Colonic mucosa (tissue), 4 donors: ENCODE measurements at regions not wholly inside any gene's neighbourhood (a gene's known extent, or its start where the extent isn't known, plus 50 kb on each side); places are given as distances from the start of the nearest gene placed in this dataset.

Source experiments
- DNase-seq: peaks from one replicate; pipeline ENCODE4 v3.0.0-alpha.2; 2020
- H3K27ac ChIP-seq: fragments of 200-600 bp; one replicate; pipeline ENCODE4 v1.8.0; 2021
- H3K27me3 ChIP-seq: fragments of 200-600 bp; one replicate; pipeline ENCODE4 v1.8.0; 2021
- H3K36me3 ChIP-seq: fragments of 200-600 bp; one replicate; pipeline ENCODE4 v1.8.0; 2021
- H3K4me1 ChIP-seq: fragments of 200-600 bp; one replicate; pipeline ENCODE4 v1.8.0; 2021; ENCODE audit warnings: mild to moderate bottlenecking
- H3K4me3 ChIP-seq: fragments of 200-600 bp; one replicate; pipeline ENCODE4 v1.8.0; 2021
- H3K9ac ChIP-seq, 2 donors: one replicate each; pipeline ENCODE4 v1.7.0; 2013; ENCODE audit warnings: control low read depth in 2 of 2, low read depth in 2 of 2, low read length in 2 of 2
- H3K9me3 ChIP-seq: fragments of 200-600 bp; one replicate; pipeline ENCODE4 v1.8.0; 2021
- intact Hi-C: fragments of 100-400 bp; cut with DNase I; formaldehyde crosslinking; loops from one replicate; pipeline ENCODE4 v1.14.1; 2022
- TF ChIP-seq, protein P1 (sequence below): fragments of 200-600 bp; IDR thresholded peaks from one replicate; pipeline ENCODE4 v1.8.0; 2022; ENCODE audit warnings: antibody characterized with exemption, mild to moderate bottlenecking
- donor health status: healthy.
- donor health status: DM: no; HTN: no; CAD: no.
- donor health status: DM: no; HTN: no; CAD: no.

DNA sequence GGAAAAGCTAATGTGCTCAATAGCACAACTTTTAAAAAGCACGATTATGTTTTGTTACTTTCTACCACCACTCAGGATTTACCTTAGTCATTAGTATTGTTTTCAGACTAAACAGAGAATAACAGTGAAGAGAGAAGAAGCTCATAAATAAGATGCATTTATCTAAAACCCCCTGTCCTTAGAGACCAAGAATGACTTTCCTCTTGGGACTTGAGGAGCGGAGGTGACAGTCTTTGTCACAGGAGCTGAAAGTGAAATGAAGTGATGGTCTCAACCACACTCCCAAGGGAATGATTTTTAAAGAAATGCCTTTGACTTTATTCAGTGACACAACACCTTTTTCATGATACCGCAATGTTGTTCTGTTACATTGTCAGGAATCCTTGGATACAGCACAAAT is 190.6 kb upstream of the NBEA start:
- DNase-seq = no peak
- TF ChIP-seq, protein P1, sequence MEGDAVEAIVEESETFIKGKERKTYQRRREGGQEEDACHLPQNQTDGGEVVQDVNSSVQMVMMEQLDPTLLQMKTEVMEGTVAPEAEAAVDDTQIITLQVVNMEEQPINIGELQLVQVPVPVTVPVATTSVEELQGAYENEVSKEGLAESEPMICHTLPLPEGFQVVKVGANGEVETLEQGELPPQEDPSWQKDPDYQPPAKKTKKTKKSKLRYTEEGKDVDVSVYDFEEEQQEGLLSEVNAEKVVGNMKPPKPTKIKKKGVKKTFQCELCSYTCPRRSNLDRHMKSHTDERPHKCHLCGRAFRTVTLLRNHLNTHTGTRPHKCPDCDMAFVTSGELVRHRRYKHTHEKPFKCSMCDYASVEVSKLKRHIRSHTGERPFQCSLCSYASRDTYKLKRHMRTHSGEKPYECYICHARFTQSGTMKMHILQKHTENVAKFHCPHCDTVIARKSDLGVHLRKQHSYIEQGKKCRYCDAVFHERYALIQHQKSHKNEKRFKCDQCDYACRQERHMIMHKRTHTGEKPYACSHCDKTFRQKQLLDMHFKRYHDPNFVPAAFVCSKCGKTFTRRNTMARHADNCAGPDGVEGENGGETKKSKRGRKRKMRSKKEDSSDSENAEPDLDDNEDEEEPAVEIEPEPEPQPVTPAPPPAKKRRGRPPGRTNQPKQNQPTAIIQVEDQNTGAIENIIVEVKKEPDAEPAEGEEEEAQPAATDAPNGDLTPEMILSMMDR = no peak

DNA sequence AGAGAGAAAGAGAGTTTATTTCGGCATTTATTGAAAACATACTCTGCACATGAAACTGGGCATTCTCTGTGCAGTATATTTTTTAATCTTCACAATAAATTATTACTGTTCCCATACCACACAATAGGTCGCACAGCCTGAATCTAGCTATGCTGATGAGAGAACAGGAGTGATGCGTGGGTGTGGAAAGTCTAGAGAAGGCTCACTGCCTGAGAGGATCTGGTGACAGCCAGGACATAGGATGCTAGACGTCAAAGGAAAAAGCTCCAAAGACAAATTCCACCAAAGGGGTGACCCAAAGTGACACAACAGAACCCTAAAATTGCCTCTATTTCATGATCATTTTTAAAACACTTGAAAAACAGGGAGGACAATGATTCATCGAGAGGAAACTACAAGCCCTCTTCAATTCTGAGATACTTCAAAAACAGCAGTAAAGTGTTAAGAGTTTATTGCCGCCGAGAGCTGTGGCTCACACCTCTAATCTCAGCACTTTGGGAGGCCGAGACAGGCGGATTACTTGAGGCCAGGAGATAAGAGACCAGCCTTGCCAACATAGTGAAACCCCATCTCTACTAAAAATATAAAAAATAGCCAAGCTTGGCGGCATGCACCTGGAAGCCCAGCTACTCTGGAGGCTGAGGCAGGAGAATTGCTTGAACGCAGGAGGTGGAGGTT is 189.6 kb upstream of the NBEA start:
- H3K36me3 ChIP-seq = no peaks in the 10 kb centered on the region
- no peak overlapping the region for H3K9ac ChIP-seq
- H3K27me3 ChIP-seq = no peaks in the 10 kb centered on the region
- H3K4me1 ChIP-seq = no peaks in the 10 kb centered on the region
- intact Hi-C loops = no loop called here
- H3K9me3 ChIP-seq = no peaks in the 10 kb centered on the region
- no peak for DNase-seq
- TF ChIP-seq, protein P1 = no peak
- no peak overlapping the region for H3K27ac ChIP-seq
- H3K4me3 ChIP-seq = no peak overlapping the region

More for the DNA sequence above, 190.6 kb upstream of the NBEA start:
- no peak overlapping the region for H3K9ac ChIP-seq
- H3K9me3 ChIP-seq = no peaks in the 10 kb centered on the region
- H3K27ac ChIP-seq = no peak overlapping the region
- H3K4me3 ChIP-seq = no peak overlapping the region
- H3K4me1 ChIP-seq = no peaks in the 10 kb centered on the region
- no peaks in the 10 kb centered on the region for H3K27me3 ChIP-seq
- H3K36me3 ChIP-seq = no peaks in the 10 kb centered on the region
- intact Hi-C loops = no loop called here

DNA sequence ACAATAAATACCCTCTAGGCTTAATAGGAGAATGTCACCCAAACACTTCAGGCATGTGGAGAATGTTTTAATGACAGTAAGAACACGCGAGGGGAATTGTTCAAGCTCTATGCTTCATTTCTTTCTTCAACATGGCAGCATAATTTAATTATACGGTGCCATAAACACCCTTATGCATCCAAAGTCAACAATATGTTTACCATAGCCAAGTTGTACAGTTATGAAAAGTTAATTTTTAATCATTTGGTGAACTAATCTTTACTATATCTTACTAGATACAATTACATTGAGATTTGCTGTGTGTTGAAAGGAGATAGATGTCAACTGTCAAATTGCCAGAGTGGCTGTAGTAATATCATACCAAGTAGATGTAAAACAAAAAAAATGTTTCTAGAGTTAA is 185.9 kb upstream of the NBEA start:
- TF ChIP-seq, protein P1 = no peak

DNA sequence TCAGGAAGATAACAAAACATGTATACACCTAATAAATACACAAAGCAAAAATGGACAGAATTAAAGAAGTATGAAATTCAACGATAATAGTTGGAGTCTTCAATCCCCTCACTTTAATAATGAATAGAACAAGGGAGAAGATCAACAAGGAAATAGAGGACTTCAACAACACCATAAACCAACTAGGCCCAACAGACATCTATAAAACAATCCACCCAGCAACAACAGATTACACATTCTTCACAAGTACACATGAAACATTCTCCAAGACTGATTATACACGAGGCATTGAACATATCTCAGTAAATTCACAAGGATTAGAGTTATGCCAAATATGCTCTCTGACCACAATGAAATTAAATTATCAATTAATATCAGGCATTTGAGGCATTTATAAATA is 185.5 kb upstream of the NBEA start:
- TF ChIP-seq, protein P1 = no peak
- Histone ChIP-seq H3K27me3 (no peaks in the 10 kb centered on the region), H3K9ac (no peak overlapping the region), H3K4me3 (no peak overlapping the region), H3K9me3 (no peaks in the 10 kb centered on the region), H3K4me1 (no peaks in the 10 kb centered on the region), H3K36me3 (no peaks in the 10 kb centered on the region), H3K27ac (no peak overlapping the region)
- intact Hi-C loops = no loop called here
- DNase-seq = no peak

More for the DNA sequence above, 185.9 kb upstream of the NBEA start:
- Histone ChIP-seq H3K4me1 (no peaks in the 10 kb centered on the region), H3K27me3 (no peaks in the 10 kb centered on the region), H3K9me3 (no peaks in the 10 kb centered on the region), H3K27ac (no peak overlapping the region), H3K4me3 (no peak overlapping the region), H3K36me3 (no peaks in the 10 kb centered on the region), H3K9ac (no peak overlapping the region)
- intact Hi-C loops = no loop called here
- DNase-seq = no peak

DNA sequence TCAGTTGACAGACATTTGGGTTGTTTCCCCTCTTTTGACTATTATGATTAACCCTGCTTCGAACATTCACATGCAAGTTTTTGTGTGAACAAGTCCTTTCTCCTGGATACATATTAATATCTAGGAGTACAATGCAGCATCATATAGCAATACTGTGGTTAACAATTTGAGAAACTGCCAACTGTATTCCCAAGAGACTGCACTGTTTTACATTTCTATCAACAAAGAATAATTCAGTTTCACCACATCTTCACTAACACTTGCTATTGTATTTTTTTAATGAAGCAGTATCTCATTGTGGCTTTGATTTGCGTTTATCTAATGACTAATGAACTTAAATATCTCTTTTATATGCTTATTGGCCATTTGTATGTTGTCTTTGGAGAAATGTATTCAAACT is 184.6 kb upstream of the NBEA start:
- H3K4me1 ChIP-seq = no peaks in the 10 kb centered on the region
- DNase-seq = no peak
- H3K36me3 ChIP-seq = no peaks in the 10 kb centered on the region
- no peaks in the 10 kb centered on the region for H3K9me3 ChIP-seq
- H3K9ac ChIP-seq = no peak overlapping the region
- H3K27me3 ChIP-seq = no peaks in the 10 kb centered on the region
- intact Hi-C loops = no loop called here
- TF ChIP-seq, protein P1 = no peak
- no peak overlapping the region for H3K4me3 ChIP-seq
- no peak overlapping the region for H3K27ac ChIP-seq
